Choroid plexus epithelial cell (primary cell): ENCODE measurements at regions not wholly inside any gene's neighbourhood (a gene's known extent, or its start where the extent isn't known, plus 50 kb on each side); places are given as distances from the start of the nearest gene placed in this dataset.
A peak's percentile ranks its signal among the peaks of the same experiment; 100 is the strongest.
"Not testable (repeated sequence)": the region's sequence is repeated elsewhere in the genome, so short reads cannot be mapped to it uniquely, and the experiment has no call there.

Experiments
- DNase-seq: peaks from one replicate; pipeline ENCODE4 v3.0.0-alpha.2; 2010; ENCODE audit warnings: low read depth
- H3K4me3 ChIP-seq: 2 replicates; pipeline ENCODE4 v1.5.1; 2011; ENCODE audit warnings: low read depth, mild to moderate bottlenecking, control low read depth, low read length, moderate library complexity
- CTCF ChIP-seq: conservative IDR thresholded peaks from 2 replicates; pipeline ENCODE4 v1.5.1; 2011; ENCODE audit warnings: low read depth, mild to moderate bottlenecking, control low read depth, inconsistent platforms, low read length, moderate library complexity

DNA sequence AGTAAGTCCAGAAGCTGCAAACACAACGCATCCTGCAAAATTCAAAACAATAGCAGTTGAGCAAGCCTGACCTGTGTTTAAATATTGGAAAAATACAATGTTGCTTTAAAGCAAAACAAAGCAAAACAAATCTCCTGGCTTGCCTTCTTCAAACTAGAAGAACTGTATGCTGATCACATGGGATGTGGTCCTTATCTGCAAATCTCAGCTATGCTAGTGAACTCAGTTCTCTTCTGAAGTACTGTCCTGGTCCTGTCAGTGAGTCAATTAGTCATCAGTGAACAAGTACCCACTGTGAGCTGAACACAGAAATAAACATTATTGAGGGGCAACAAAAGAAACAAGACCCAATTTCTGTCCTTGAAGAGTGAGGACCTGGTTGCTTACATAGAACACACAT, 522.5 kb downstream of the SMARCA1 start:
- TF ChIP-seq CTCF = no peak
- no peak overlapping the region for H3K4me3 ChIP-seq
- no peak for DNase-seq

GRCh38 chrX:129000018-129000417, 523.3 kb downstream of the SMARCA1 start:
- no peak for DNase-seq
- no peak overlapping the region for H3K4me3 ChIP-seq
- no peak for TF ChIP-seq CTCF

GRCh38 chrX:128992107-128992971, 531.0 kb downstream of the SMARCA1 start:
- H3K4me3 ChIP-seq = no peak overlapping the region
- DNase-seq = no peak
- TF ChIP-seq CTCF = no peak

- TF ChIP-seq CTCF = peak; percentile 33
- peak; percentile 4 for DNase-seq
- H3K4me3 ChIP-seq = no peak overlapping the region
Observed at GRCh38 chrX:128975745-128976144, 547.5 kb downstream of the SMARCA1 start.

- no peak overlapping the region for H3K4me3 ChIP-seq
- TF ChIP-seq CTCF = no peak
- no peak for DNase-seq
Observed at GRCh38 chrX:128973033-128973432, 550.3 kb downstream of the SMARCA1 start.

DNA sequence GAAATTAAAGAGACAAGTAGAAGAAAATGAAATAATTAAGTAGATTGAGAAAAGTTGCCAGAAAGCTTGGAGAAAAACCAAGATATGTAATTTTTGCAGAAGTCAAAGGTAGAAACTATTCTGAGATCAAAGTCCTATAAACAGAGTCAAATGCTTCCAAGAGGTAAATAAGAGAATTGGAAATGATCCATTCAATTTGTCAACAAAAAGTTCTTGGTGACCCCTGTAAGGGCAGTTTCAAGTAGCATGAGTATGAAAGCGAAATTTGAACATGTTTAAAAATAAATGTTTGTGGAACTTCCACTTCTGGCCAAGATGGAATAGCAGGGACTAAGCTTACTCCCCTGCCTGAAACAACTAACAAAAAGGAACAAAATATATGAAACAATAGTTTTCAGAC, 562.0 kb downstream of the SMARCA1 start:
- TF ChIP-seq CTCF = no peak
- DNase-seq = no peak
- H3K4me3 ChIP-seq = no peak overlapping the region

- DNase-seq, H3K4me3 ChIP-seq: not testable (repeated sequence)
Observed at GRCh38 chrX:128954697-128955096, 568.6 kb downstream of the SMARCA1 start.
